ENCODE measurements at regions not wholly inside any gene's neighbourhood (a gene's known extent, or its start where the extent isn't known, plus 50 kb on each side); places are given as distances from the start of the nearest gene placed in this dataset.

DNA sequence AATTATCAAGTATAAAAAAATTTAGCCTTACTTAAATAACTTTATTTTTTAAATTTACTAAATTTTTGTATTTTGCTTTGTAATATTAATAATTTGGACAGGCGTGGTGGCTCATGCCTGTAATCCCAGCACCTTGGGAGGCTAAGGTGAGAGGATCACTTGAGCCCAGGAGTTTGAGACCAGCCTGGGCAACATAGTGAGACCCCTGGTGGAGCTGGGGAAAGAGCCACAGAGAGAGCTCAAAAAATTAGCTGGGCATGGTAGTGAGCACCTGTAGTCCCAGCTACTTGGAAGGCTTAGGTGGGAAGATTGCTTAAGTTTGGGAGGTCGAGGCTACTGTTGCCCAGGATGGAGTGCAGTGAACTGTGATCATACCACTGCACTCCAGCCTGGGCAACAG, 143.5 kb downstream of the B3GNT2 start:
- Histone ChIP-seq H3K27me3 (ENCODE audit: control insufficient read depth, insufficient read depth, low read length) (no peaks in the 10 kb centered on the region), H3K36me3 (ENCODE audit: control insufficient read depth, insufficient read depth, low read length) (no peaks in the 10 kb centered on the region), H3K4me3 (ENCODE audit: low read depth, low read length) (no peak overlapping the region)
- CTCF ChIA-PET = no interaction called here
- POLR2A ChIA-PET = interaction anchor here (0.6 kb wide), 1 partner anchor 20 kb away, joined by 3 read pairs; no protein-coding TSS in a partner anchor
- no peak for DNase-seq (ENCODE audit: low read depth)
- TF ChIP-seq, protein P1, sequence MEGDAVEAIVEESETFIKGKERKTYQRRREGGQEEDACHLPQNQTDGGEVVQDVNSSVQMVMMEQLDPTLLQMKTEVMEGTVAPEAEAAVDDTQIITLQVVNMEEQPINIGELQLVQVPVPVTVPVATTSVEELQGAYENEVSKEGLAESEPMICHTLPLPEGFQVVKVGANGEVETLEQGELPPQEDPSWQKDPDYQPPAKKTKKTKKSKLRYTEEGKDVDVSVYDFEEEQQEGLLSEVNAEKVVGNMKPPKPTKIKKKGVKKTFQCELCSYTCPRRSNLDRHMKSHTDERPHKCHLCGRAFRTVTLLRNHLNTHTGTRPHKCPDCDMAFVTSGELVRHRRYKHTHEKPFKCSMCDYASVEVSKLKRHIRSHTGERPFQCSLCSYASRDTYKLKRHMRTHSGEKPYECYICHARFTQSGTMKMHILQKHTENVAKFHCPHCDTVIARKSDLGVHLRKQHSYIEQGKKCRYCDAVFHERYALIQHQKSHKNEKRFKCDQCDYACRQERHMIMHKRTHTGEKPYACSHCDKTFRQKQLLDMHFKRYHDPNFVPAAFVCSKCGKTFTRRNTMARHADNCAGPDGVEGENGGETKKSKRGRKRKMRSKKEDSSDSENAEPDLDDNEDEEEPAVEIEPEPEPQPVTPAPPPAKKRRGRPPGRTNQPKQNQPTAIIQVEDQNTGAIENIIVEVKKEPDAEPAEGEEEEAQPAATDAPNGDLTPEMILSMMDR (IDR thresholded peaks at IDR 0.05; ENCODE audit: insufficient read depth, low read depth, low read length) = no peak

DNA sequence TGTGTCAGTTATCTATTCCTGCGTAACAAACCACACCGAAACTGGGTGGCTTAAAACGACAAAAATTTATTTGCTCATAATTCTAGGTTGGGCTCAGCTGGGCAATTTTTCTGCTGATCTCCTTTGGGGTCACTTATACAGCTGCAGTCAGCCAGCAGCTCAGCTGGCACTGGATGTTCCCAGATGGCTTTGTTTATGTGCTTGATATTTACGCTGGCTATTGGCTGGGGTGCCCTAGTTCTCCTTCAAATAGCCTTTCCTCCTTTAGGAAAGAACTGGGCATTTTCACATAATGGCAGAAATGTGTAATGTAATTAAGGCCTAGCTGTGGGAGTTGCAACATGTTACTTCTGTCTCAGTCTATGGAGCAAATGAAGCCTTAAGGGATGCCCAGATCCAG, 142.2 kb downstream of the B3GNT2 start:
- ChIA-PET CTCF (no interaction called here), POLR2A (interaction anchor here (0.6 kb wide), 1 partner anchor 294 kb away, joined by 6 read pairs; no protein-coding TSS in a partner anchor)
- H3K36me3 ChIP-seq (ENCODE audit: control insufficient read depth, insufficient read depth, low read length) = no peaks in the 10 kb centered on the region
- no peaks in the 10 kb centered on the region for H3K27me3 ChIP-seq (ENCODE audit: control insufficient read depth, insufficient read depth, low read length)
- no peak for DNase-seq (ENCODE audit: low read depth)
- no peak overlapping the region for H3K4me3 ChIP-seq (ENCODE audit: low read depth, low read length)
- TF ChIP-seq, protein P1 (IDR thresholded peaks at IDR 0.05; ENCODE audit: insufficient read depth, low read depth, low read length) = no peak

- H3K4me3 ChIP-seq (ENCODE audit: low read depth, low read length) = no peak overlapping the region
- no peaks in the 10 kb centered on the region; the same call in 1 of the 2 replicates for H3K27me3 ChIP-seq (ENCODE audit: control insufficient read depth, insufficient read depth, low read length)
- ChIA-PET POLR2A (no interaction called here), CTCF (no interaction called here)
- TF ChIP-seq, protein P1 (IDR thresholded peaks at IDR 0.05; ENCODE audit: insufficient read depth, low read depth, low read length) = no peak
- H3K36me3 ChIP-seq (ENCODE audit: control insufficient read depth, insufficient read depth, low read length) = no peaks in the 10 kb centered on the region
- no peak for DNase-seq (ENCODE audit: low read depth)
These were observed 141.5 kb downstream of the B3GNT2 start for GRCh38 chr2:62337403-62337802.

DNA sequence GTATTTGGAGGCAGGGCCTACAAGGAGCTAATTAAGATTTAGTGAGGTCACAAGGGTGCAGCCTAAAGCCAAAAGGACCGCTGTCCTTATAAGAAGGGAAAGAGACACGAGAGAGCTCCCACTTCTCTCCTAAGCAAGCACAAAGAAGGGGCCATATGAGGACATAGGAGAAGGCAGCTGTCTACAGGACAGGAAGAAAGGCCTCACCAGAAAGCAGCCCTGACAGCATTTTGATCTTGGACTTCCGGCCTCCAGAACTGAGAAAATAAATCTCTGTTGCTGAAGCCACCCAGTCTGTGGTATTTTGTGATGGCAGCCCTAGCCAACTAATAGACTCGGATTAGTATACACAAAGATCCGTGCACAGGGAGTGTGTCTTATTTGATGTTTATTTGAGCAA, 139.7 kb downstream of the B3GNT2 start:
- TF ChIP-seq, protein P1 (IDR thresholded peaks at IDR 0.05; ENCODE audit: insufficient read depth, low read depth, low read length) = no peak
- DNase-seq (ENCODE audit: low read depth) = no peak
- no peak overlapping the region for H3K4me3 ChIP-seq (ENCODE audit: low read depth, low read length)
- no peaks in the 10 kb centered on the region for H3K36me3 ChIP-seq (ENCODE audit: control insufficient read depth, insufficient read depth, low read length)
- no peaks in the 10 kb centered on the region; the same call in none of the 2 replicates for H3K27me3 ChIP-seq (ENCODE audit: control insufficient read depth, insufficient read depth, low read length)
- CTCF ChIA-PET = no interaction called here
- POLR2A ChIA-PET = no interaction called here

- ChIA-PET CTCF (interaction anchor here (1.4 to 1.5 kb wide), 2 partner anchors 16 to 48 kb away, joined by 3 read pairs; no protein-coding TSS in a partner anchor), POLR2A (no interaction called here)
- H3K27me3 ChIP-seq (ENCODE audit: control insufficient read depth, insufficient read depth, low read length) = no peaks in the 10 kb centered on the region; the same call in none of the 2 replicates
- no peak overlapping the region for H3K4me3 ChIP-seq (ENCODE audit: low read depth, low read length)
- H3K36me3 ChIP-seq (ENCODE audit: control insufficient read depth, insufficient read depth, low read length) = no peaks in the 10 kb centered on the region
- DNase-seq (ENCODE audit: low read depth) = no peak
- TF ChIP-seq, protein P1 (IDR thresholded peaks at IDR 0.05; ENCODE audit: insufficient read depth, low read depth, low read length) = no peak
These were observed 138.6 kb downstream of the B3GNT2 start for GRCh38 chr2:62334440-62335058.

Measured in BJ (cell line).